Subcutaneous abdominal adipose tissue (tissue), 5 donors: ENCODE measurements at regions not wholly inside any gene's neighbourhood (a gene's known extent, or its start where the extent isn't known, plus 50 kb on each side); places are given as distances from the start of the nearest gene placed in this dataset.

ENCODE experiments used
- H3K27ac ChIP-seq: one replicate; pipeline ENCODE4 v1.7.0; 2013; ENCODE audit warnings: low read depth, mild to moderate bottlenecking, inconsistent platforms, low read length, moderate library complexity
- H3K27me3 ChIP-seq, 5 donors: one replicate each; pipeline ENCODE4 v1.7.0; 2013; ENCODE audit warnings: low read length in 5 of 5, inconsistent platforms in 1 of 5; ENCODE audit not compliant: control insufficient read depth in 5 of 5, insufficient read depth in 4 of 5
- H3K36me3 ChIP-seq, 5 donors: one replicate each; pipeline ENCODE4 v1.7.0; 2013; ENCODE audit warnings: low read length in 5 of 5; ENCODE audit not compliant: control insufficient read depth in 5 of 5, insufficient read depth in 5 of 5
- H3K4me1 ChIP-seq, 5 donors: one replicate each; pipeline ENCODE4 v1.7.0; 2013; ENCODE audit warnings: low read length in 5 of 5, mild to moderate bottlenecking in 3 of 5, moderate library complexity in 1 of 5; ENCODE audit not compliant: control insufficient read depth in 5 of 5, insufficient read depth in 5 of 5
- H3K4me3 ChIP-seq, 5 donors: one replicate each; pipeline ENCODE4 v1.7.0; 2013; ENCODE audit warnings: low read length in 5 of 5, low read depth in 1 of 5
- H3K9ac ChIP-seq, 5 donors: one replicate each; pipeline ENCODE4 v1.7.0; 2013; ENCODE audit warnings: low read length in 5 of 5, mild to moderate bottlenecking in 4 of 5, moderate library complexity in 3 of 5
- H3K9me3 ChIP-seq, 5 donors: one replicate each; pipeline ENCODE4 v1.7.0; 2013; ENCODE audit warnings: low read length in 5 of 5; ENCODE audit not compliant: control insufficient read depth in 5 of 5
- donor health status: healthy.
- donor health status: healthy.
- donor health status: healthy.
- donor health status: healthy.
- donor health status: healthy.

GRCh38 chr5:102554082-102554481, 55.3 kb upstream of the SLCO6A1 start:
- Histone ChIP-seq H3K9ac (no peak overlapping the region), H3K27me3 (no peaks in the 10 kb centered on the region), H3K4me1 (no peaks in the 10 kb centered on the region), H3K4me3 (no peak overlapping the region), H3K9me3 (no peaks in the 10 kb centered on the region), H3K36me3 (no peaks in the 10 kb centered on the region), H3K27ac (no peak overlapping the region)

- no peaks in the 10 kb centered on the region for H3K27me3 ChIP-seq
- no peaks in the 10 kb centered on the region for H3K9me3 ChIP-seq
- no peaks in the 10 kb centered on the region for H3K4me1 ChIP-seq
- no peak overlapping the region for H3K9ac ChIP-seq
- H3K4me3 ChIP-seq = no peak overlapping the region
- H3K27ac ChIP-seq = no peak overlapping the region
- H3K36me3 ChIP-seq = no peaks in the 10 kb centered on the region
Observed at GRCh38 chr5:102554728-102555127, 55.9 kb upstream of the SLCO6A1 start.

- H3K27me3 ChIP-seq = no peaks in the 10 kb centered on the region
- H3K9me3 ChIP-seq = peaks cover 0 to 6% (median 0%) of the 10 kb centered on the region in 5 donors
- no peaks in the 10 kb centered on the region for H3K4me1 ChIP-seq
- no peak overlapping the region for H3K4me3 ChIP-seq
- H3K36me3 ChIP-seq = no peaks in the 10 kb centered on the region
- H3K9ac ChIP-seq = no peak overlapping the region
- no peak overlapping the region for H3K27ac ChIP-seq
Observed at GRCh38 chr5:102561894-102562760, 63.3 kb upstream of the SLCO6A1 start.

GRCh38 chr5:102570747-102571146, 71.9 kb upstream of the SLCO6A1 start:
- H3K4me1 ChIP-seq = no peaks in the 10 kb centered on the region
- H3K27ac ChIP-seq = no peak overlapping the region
- H3K36me3 ChIP-seq = no peaks in the 10 kb centered on the region
- H3K9me3 ChIP-seq = peaks cover 0 to 3% (median 0%) of the 10 kb centered on the region in 5 donors
- H3K27me3 ChIP-seq = no peaks in the 10 kb centered on the region
- no peak overlapping the region for H3K9ac ChIP-seq
- no peak overlapping the region for H3K4me3 ChIP-seq

- Histone ChIP-seq H3K9me3 (no peaks in the 10 kb centered on the region), H3K4me1 (no peaks in the 10 kb centered on the region), H3K27ac (no peak overlapping the region), H3K4me3 (no peak overlapping the region), H3K36me3 (no peaks in the 10 kb centered on the region), H3K27me3 (no peaks in the 10 kb centered on the region), H3K9ac (no peak overlapping the region)
Observed at GRCh38 chr5:102578362-102578761, 79.6 kb upstream of the SLCO6A1 start.

- no peaks in the 10 kb centered on the region for H3K36me3 ChIP-seq
- H3K27ac ChIP-seq = no peak overlapping the region
- H3K4me3 ChIP-seq = no peak overlapping the region
- H3K27me3 ChIP-seq = no peaks in the 10 kb centered on the region
- H3K9me3 ChIP-seq = no peaks in the 10 kb centered on the region
- no peak overlapping the region for H3K9ac ChIP-seq
- H3K4me1 ChIP-seq = no peaks in the 10 kb centered on the region
Observed at GRCh38 chr5:102579379-102579778, 80.6 kb upstream of the SLCO6A1 start.

- H3K9me3 ChIP-seq = no peaks in the 10 kb centered on the region
- no peak overlapping the region for H3K9ac ChIP-seq
- no peak overlapping the region for H3K4me3 ChIP-seq
Observed at GRCh38 chr5:102581011-102581410, 82.2 kb upstream of the SLCO6A1 start.

GRCh38 chr5:102582696-102583095, 83.9 kb upstream of the SLCO6A1 start:
- Histone ChIP-seq H3K4me3 (no peak overlapping the region), H3K9ac (no peak overlapping the region), H3K9me3 (no peaks in the 10 kb centered on the region), H3K27ac (no peak overlapping the region), H3K36me3 (no peaks in the 10 kb centered on the region), H3K27me3 (no peaks in the 10 kb centered on the region), H3K4me1 (no peaks in the 10 kb centered on the region)

More at GRCh38 chr5:102581011-102581410, 82.2 kb upstream of the SLCO6A1 start:
- Histone ChIP-seq H3K27ac (no peak overlapping the region), H3K4me1 (no peaks in the 10 kb centered on the region), H3K36me3 (no peaks in the 10 kb centered on the region), H3K27me3 (no peaks in the 10 kb centered on the region)

GRCh38 chr5:102583276-102584124, 84.7 kb upstream of the SLCO6A1 start:
- Histone ChIP-seq H3K36me3 (no peaks in the 10 kb centered on the region), H3K9me3 (no peaks in the 10 kb centered on the region), H3K9ac (no peak overlapping the region), H3K27me3 (no peaks in the 10 kb centered on the region), H3K4me3 (no peak overlapping the region), H3K4me1 (no peaks in the 10 kb centered on the region), H3K27ac (no peak overlapping the region)

GRCh38 chr5:102589661-102590060, 90.9 kb upstream of the SLCO6A1 start:
- Histone ChIP-seq H3K9ac (no peak overlapping the region), H3K9me3 (no peaks in the 10 kb centered on the region), H3K27me3 (no peaks in the 10 kb centered on the region), H3K36me3 (no peaks in the 10 kb centered on the region), H3K27ac (no peak overlapping the region), H3K4me1 (no peaks in the 10 kb centered on the region), H3K4me3 (no peak overlapping the region)
